ENCODE measurements at regions not wholly inside any gene's neighbourhood (a gene's known extent, or its start where the extent isn't known, plus 50 kb on each side); places are given as distances from the start of the nearest gene placed in this dataset.

DNA sequence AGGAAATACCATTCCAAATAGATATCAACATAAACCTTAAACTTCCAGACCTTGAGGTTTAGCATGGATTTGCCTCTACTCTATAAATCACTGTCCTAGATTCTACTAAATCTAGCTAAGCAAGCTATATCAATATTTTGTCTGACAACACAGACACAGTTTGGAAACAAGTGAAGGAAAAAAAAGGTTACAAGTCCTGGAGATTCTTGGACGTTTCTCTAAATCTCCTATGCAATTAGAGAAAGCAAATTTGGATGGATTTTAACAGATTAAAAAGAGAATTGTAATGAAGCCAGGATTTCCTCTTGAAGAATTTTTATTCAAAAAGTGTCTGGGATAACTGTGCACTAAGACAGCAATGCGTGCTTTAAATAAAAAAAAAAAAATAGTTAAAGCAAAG lies 441.1 kb upstream of the DPH6 start:
- H3K36me3 ChIP-seq (ENCODE audit: control insufficient read depth in 2 of 2, insufficient read depth in 1 of 2, low read length in 2 of 2), result no peaks in the 10 kb centered on the region
- H3K4me3 ChIP-seq (ENCODE audit: low read depth, low read length), result no peak overlapping the region
- no peaks in the 10 kb centered on the region for H3K9me3 ChIP-seq (ENCODE audit: control insufficient read depth, insufficient read depth, low read depth, low read length)
- ChIA-PET CTCF (interaction anchor here (0.6 kb wide), 1 partner anchor 20 kb away, joined by 3 read pairs; no protein-coding TSS in a partner anchor), POLR2A (no interaction called here)
- no peak for TF ChIP-seq RBAK (tag by site-specific recombination; IDR thresholded peaks at IDR 0.05)
- no peak for TF ChIP-seq HOXD13 (CRISPR knock-in tag; IDR thresholded peaks at IDR 0.05; ENCODE audit: borderline replicate concordance)
- no peak for TF ChIP-seq KLF7 (tag by site-specific recombination; IDR thresholded peaks at IDR 0.05; ENCODE audit: borderline replicate concordance)
- H3K27ac ChIP-seq (ENCODE audit: extremely low read depth, low read depth, low read length), result no peak overlapping the region
- H3K4me1 ChIP-seq (ENCODE audit: control insufficient read depth, insufficient read depth, low read length), result no peaks in the 10 kb centered on the region

DNA sequence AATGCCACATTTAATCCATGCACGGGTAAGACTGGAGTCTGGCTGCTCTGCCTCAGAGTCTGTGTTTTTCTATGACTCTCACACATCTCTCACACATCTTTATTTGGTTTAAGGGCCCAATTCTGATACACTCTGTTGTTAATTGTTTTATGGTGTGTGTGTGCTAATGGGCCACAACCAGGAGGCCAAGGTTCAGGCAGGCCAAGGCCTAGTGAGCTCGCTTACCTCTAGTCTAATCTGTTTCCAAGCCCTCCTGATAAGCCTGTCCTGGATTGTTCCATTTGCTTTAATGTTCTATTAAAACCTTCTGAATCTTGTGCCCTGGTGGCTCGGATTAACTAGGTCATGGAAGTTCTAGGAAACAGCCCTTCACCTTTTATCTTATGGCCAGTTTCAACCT lies 445.4 kb upstream of the DPH6 start:
- Histone ChIP-seq H3K4me3 (ENCODE audit: low read depth, low read length) (no peak overlapping the region), H3K36me3 (ENCODE audit: control insufficient read depth in 2 of 2, insufficient read depth in 1 of 2, low read length in 2 of 2) (no peaks in the 10 kb centered on the region), H3K9me3 (ENCODE audit: control insufficient read depth, insufficient read depth, low read depth, low read length) (no peaks in the 10 kb centered on the region), H3K4me1 (ENCODE audit: control insufficient read depth, insufficient read depth, low read length) (no peaks in the 10 kb centered on the region), H3K27ac (ENCODE audit: extremely low read depth, low read depth, low read length) (no peak overlapping the region)
- ChIA-PET CTCF (no interaction called here), POLR2A (no interaction called here)
- TF ChIP-seq OVOL3 (tag by site-specific recombination; IDR thresholded peaks at IDR 0.05) (no peak), ZSCAN4 (tag by site-specific recombination; IDR thresholded peaks at IDR 0.05) (no peak), ZNF169 (tag by site-specific recombination; IDR thresholded peaks at IDR 0.05) (no peak), ZNF768 (tag by site-specific recombination; IDR thresholded peaks at IDR 0.05) (no peak), SP7 (tag by site-specific recombination; IDR thresholded peaks at IDR 0.05) (no peak), ZNF133 (tag by site-specific recombination; IDR thresholded peaks at IDR 0.05) (no peak), ZNF645 (tag by site-specific recombination; IDR thresholded peaks at IDR 0.05) (no peak), ZNF398 (tag by site-specific recombination; IDR thresholded peaks at IDR 0.05) (no peak), ZNF132 (tag by site-specific recombination; IDR thresholded peaks at IDR 0.05; ENCODE audit: borderline replicate concordance) (no peak), SP2 (tag by site-specific recombination; IDR thresholded peaks at IDR 0.05) (no peak), ZNF324 (tag by site-specific recombination; IDR thresholded peaks at IDR 0.05) (no peak), ZNF362 (tag by site-specific recombination; IDR thresholded peaks at IDR 0.05) (no peak)
- TF ChIP-seq, protein P1, sequence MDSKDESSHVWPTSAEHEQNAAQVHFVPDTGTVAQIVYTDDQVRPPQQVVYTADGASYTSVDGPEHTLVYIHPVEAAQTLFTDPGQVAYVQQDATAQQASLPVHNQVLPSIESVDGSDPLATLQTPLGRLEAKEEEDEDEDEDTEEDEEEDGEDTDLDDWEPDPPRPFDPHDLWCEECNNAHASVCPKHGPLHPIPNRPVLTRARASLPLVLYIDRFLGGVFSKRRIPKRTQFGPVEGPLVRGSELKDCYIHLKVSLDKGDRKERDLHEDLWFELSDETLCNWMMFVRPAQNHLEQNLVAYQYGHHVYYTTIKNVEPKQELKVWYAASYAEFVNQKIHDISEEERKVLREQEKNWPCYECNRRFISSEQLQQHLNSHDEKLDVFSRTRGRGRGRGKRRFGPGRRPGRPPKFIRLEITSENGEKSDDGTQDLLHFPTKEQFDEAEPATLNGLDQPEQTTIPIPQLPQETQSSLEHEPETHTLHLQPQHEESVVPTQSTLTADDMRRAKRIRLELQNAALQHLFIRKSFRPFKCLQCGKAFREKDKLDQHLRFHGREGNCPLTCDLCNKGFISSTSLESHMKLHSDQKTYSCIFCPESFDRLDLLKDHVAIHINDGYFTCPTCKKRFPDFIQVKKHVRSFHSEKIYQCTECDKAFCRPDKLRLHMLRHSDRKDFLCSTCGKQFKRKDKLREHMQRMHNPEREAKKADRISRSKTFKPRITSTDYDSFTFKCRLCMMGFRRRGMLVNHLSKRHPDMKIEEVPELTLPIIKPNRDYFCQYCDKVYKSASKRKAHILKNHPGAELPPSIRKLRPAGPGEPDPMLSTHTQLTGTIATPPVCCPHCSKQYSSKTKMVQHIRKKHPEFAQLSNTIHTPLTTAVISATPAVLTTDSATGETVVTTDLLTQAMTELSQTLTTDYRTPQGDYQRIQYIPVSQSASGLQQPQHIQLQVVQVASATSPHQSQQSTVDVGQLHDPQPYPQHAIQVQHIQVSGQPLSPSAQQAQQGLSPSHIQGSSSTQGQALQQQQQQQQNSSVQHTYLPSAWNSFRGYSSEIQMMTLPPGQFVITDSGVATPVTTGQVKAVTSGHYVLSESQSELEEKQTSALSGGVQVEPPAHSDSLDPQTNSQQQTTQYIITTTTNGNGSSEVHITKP (tag by site-specific recombination; IDR thresholded peaks at IDR 0.05), result no peak
- TF ChIP-seq, protein P2, sequence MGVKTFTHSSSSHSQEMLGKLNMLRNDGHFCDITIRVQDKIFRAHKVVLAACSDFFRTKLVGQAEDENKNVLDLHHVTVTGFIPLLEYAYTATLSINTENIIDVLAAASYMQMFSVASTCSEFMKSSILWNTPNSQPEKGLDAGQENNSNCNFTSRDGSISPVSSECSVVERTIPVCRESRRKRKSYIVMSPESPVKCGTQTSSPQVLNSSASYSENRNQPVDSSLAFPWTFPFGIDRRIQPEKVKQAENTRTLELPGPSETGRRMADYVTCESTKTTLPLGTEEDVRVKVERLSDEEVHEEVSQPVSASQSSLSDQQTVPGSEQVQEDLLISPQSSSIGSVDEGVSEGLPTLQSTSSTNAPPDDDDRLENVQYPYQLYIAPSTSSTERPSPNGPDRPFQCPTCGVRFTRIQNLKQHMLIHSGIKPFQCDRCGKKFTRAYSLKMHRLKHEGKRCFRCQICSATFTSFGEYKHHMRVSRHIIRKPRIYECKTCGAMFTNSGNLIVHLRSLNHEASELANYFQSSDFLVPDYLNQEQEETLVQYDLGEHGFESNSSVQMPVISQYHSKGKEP (tag by site-specific recombination; IDR thresholded peaks at IDR 0.05), result no peak
- TF ChIP-seq, protein P3, sequence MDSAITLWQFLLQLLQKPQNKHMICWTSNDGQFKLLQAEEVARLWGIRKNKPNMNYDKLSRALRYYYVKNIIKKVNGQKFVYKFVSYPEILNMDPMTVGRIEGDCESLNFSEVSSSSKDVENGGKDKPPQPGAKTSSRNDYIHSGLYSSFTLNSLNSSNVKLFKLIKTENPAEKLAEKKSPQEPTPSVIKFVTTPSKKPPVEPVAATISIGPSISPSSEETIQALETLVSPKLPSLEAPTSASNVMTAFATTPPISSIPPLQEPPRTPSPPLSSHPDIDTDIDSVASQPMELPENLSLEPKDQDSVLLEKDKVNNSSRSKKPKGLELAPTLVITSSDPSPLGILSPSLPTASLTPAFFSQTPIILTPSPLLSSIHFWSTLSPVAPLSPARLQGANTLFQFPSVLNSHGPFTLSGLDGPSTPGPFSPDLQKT (IDR thresholded peaks at IDR 0.05; ENCODE audit: borderline replicate concordance, low read depth, low read length), result no peak

Measured in HEK293 (cell line).